ENCODE measurements at regions not wholly inside any gene's neighbourhood (a gene's known extent, or its start where the extent isn't known, plus 50 kb on each side); places are given as distances from the start of the nearest gene placed in this dataset.

DNA sequence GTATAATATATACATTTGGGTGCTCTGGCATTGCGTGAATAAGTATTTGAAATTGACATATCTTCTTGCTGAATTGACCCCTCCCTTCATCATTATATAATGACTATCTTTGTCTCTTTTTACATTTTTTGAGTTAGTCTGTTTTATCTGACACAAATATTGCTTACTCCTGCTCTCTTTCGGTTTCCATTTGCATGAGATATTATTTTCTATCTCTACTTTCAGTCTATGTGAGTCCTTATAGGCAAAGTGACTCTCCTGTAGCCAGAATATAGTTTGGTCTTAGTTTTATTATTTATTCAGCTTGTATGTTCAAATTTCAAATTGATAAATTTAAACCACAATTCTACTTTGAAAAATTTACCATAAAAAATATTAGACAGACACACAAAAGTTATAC is 491.0 kb downstream of the NAV3 start:
- no peak overlapping the region for H3K4me3 ChIP-seq (ENCODE audit: low read length)
- H3K4me1 ChIP-seq (ENCODE audit: insufficient read depth, low read length): no peaks in the 10 kb centered on the region
- BruUV-seq (replicated peaks): no TSS peak
- no peak overlapping the region for H2AFZ ChIP-seq (ENCODE audit: low read length)
- H3K9ac ChIP-seq (ENCODE audit: low read length): no peak overlapping the region
- POLR2A ChIA-PET (ENCODE audit: unreplicated experiment): no interaction called here
- no peaks in the 10 kb centered on the region for H3K79me2 ChIP-seq (ENCODE audit: low read length)
- H3K4me2 ChIP-seq (ENCODE audit: low read length): no peak overlapping the region
- H3K27me3 ChIP-seq (ENCODE audit: low read length): no peaks in the 10 kb centered on the region
- H3K36me3 ChIP-seq (ENCODE audit: low read depth, low read length): no peaks in the 10 kb centered on the region
- H3K27ac ChIP-seq (ENCODE audit: low read length): no peak overlapping the region
- TF ChIP-seq, protein P1, sequence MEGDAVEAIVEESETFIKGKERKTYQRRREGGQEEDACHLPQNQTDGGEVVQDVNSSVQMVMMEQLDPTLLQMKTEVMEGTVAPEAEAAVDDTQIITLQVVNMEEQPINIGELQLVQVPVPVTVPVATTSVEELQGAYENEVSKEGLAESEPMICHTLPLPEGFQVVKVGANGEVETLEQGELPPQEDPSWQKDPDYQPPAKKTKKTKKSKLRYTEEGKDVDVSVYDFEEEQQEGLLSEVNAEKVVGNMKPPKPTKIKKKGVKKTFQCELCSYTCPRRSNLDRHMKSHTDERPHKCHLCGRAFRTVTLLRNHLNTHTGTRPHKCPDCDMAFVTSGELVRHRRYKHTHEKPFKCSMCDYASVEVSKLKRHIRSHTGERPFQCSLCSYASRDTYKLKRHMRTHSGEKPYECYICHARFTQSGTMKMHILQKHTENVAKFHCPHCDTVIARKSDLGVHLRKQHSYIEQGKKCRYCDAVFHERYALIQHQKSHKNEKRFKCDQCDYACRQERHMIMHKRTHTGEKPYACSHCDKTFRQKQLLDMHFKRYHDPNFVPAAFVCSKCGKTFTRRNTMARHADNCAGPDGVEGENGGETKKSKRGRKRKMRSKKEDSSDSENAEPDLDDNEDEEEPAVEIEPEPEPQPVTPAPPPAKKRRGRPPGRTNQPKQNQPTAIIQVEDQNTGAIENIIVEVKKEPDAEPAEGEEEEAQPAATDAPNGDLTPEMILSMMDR (conservative IDR thresholded peaks at IDR 0.05; ENCODE audit: low read depth, low read length): no peak
- TF ChIP-seq EZH2 (IDR thresholded peaks at IDR 0.05; ENCODE audit: low read length, unreplicated experiment) (no peak), EZH2phosphoT487 (IDR thresholded peaks at IDR 0.05; ENCODE audit: borderline replicate concordance, low read length) (no peak)
- intact Hi-C loops (cut with micrococcal nuclease): no loop called here
- CTCF ChIA-PET: no interaction called here
- ATAC-seq (no peak), DNase-seq (no peak)
- H3K9me3 ChIP-seq (ENCODE audit: low read length): no peaks in the 10 kb centered on the region
- H3K9me2 ChIP-seq (replicated peaks; ENCODE audit: low read length): no peaks in the 10 kb centered on the region
- no peaks in the 10 kb centered on the region for H4K20me1 ChIP-seq (ENCODE audit: low read length)
- no peaks in the 10 kb centered on the region for H3F3A ChIP-seq (ENCODE audit: low read length, unreplicated experiment)

DNA sequence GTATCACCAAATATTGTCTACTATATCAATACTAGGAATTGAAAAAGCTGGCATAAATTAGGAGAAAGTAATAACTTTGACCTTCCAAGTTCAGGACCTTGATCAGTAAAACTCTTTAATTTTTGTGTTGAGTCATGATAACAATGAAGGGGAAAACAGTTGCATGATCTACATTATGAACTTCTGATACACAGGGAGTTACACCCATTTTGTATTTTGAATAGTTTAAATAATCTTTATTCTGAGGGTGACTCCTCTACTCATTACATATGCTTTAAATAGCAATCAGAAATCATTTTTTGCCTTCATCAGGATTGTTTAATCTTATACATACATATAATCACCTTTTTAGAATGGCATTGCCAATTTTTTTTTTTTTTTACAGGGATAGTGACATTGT is 492.5 kb downstream of the NAV3 start:
- H3K9ac ChIP-seq (ENCODE audit: low read length): no peak overlapping the region
- intact Hi-C loops (cut with micrococcal nuclease): no loop called here

DNA sequence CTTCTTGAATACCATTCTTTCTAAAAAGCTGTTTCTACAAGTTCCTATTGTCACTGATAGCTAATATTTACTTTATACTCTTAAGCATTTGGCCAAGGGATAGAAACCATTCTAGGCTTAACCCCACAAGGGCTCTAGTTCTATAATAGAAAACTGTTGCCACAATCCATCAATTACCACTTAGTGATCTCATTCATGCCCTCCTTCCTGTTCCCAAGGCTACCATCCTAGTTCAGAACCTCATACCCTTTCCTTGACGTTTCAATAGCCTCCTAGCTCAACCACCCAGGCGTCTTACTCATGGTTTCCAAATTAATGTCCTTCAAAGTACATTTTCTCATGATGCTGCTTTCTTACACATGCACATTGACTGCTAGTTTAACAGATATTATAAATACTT is 493.5 kb downstream of the NAV3 start:
- no peak for TF ChIP-seq EZH2phosphoT487 (IDR thresholded peaks at IDR 0.05; ENCODE audit: borderline replicate concordance, low read length)
- no peak for TF ChIP-seq EZH2 (IDR thresholded peaks at IDR 0.05; ENCODE audit: low read length, unreplicated experiment)
- TF ChIP-seq, protein P1 (conservative IDR thresholded peaks at IDR 0.05; ENCODE audit: low read depth, low read length): no peak
- Histone ChIP-seq H3K79me2 (ENCODE audit: low read length) (no peaks in the 10 kb centered on the region), H3K9me3 (ENCODE audit: low read length) (no peaks in the 10 kb centered on the region), H3K4me3 (ENCODE audit: low read length) (no peak overlapping the region), H3K4me1 (ENCODE audit: insufficient read depth, low read length) (no peaks in the 10 kb centered on the region), H3K9me2 (replicated peaks; ENCODE audit: low read length) (no peaks in the 10 kb centered on the region), H3K27me3 (ENCODE audit: low read length) (no peaks in the 10 kb centered on the region), H2AFZ (ENCODE audit: low read length) (no peak overlapping the region), H3F3A (ENCODE audit: low read length, unreplicated experiment) (no peaks in the 10 kb centered on the region), H3K36me3 (ENCODE audit: low read depth, low read length) (no peaks in the 10 kb centered on the region), H3K27ac (ENCODE audit: low read length) (no peak overlapping the region), H3K4me2 (ENCODE audit: low read length) (no peak overlapping the region), H4K20me1 (ENCODE audit: low read length) (no peaks in the 10 kb centered on the region), H3K9ac (ENCODE audit: low read length) (no peak overlapping the region)
- CTCF ChIA-PET: no interaction called here
- no peak for DNase-seq
- BruUV-seq (replicated peaks): no TSS peak
- intact Hi-C loops (cut with micrococcal nuclease): no loop called here
- POLR2A ChIA-PET (ENCODE audit: unreplicated experiment): interaction anchor here (0.6 kb wide), 1 partner anchor 17 kb away, joined by 3 read pairs; no protein-coding TSS in a partner anchor
- no peak for ATAC-seq

More for the DNA sequence above, 492.5 kb downstream of the NAV3 start:
- Histone ChIP-seq H3K4me2 (ENCODE audit: low read length) (no peak overlapping the region), H3K27ac (ENCODE audit: low read length) (no peak overlapping the region), H2AFZ (ENCODE audit: low read length) (no peak overlapping the region), H3F3A (ENCODE audit: low read length, unreplicated experiment) (no peaks in the 10 kb centered on the region), H3K27me3 (ENCODE audit: low read length) (no peaks in the 10 kb centered on the region), H3K4me1 (ENCODE audit: insufficient read depth, low read length) (no peaks in the 10 kb centered on the region), H3K9me2 (replicated peaks; ENCODE audit: low read length) (no peaks in the 10 kb centered on the region), H3K79me2 (ENCODE audit: low read length) (no peaks in the 10 kb centered on the region), H3K9me3 (ENCODE audit: low read length) (no peaks in the 10 kb centered on the region), H3K4me3 (ENCODE audit: low read length) (no peak overlapping the region), H4K20me1 (ENCODE audit: low read length) (no peaks in the 10 kb centered on the region), H3K36me3 (ENCODE audit: low read depth, low read length) (no peaks in the 10 kb centered on the region)
- TF ChIP-seq EZH2phosphoT487 (IDR thresholded peaks at IDR 0.05; ENCODE audit: borderline replicate concordance, low read length) (no peak), EZH2 (IDR thresholded peaks at IDR 0.05; ENCODE audit: low read length, unreplicated experiment) (no peak)
- TF ChIP-seq, protein P1 (conservative IDR thresholded peaks at IDR 0.05; ENCODE audit: low read depth, low read length): no peak
- BruUV-seq (replicated peaks): no TSS peak
- ATAC-seq (no peak), DNase-seq (no peak)
- ChIA-PET POLR2A (ENCODE audit: unreplicated experiment) (no interaction called here), CTCF (no interaction called here)
